Neuronal stem cell (in vitro differentiated cells): ENCODE measurements at regions not wholly inside any gene's neighbourhood (a gene's known extent, or its start where the extent isn't known, plus 50 kb on each side); places are given as distances from the start of the nearest gene placed in this dataset.
A peak's percentile ranks its signal among the peaks of the same experiment; 100 is the strongest.

Experiments used
- DNase-seq: peaks from one replicate; pipeline ENCODE4 v3.0.0-alpha.2; 2013; ENCODE audit warnings: low spot score
- H2AFZ ChIP-seq: one replicate; pipeline ENCODE4 v1.6.1; 2013; ENCODE audit warnings: mild to moderate bottlenecking, low read length, inconsistent platforms
- H2AK5ac ChIP-seq: 2 replicates; pipeline ENCODE4 v1.6.1; 2013; ENCODE audit warnings: low read depth, mild to moderate bottlenecking, inconsistent platforms, low read length, moderate library complexity, mixed read lengths
- H2BK120ac ChIP-seq: 2 replicates; pipeline ENCODE4 v1.6.1; 2013; ENCODE audit warnings: low read depth, mild to moderate bottlenecking, inconsistent platforms, low read length, moderate library complexity, mixed read lengths
- H2BK12ac ChIP-seq: one replicate; pipeline ENCODE4 v1.6.1; 2013; ENCODE audit warnings: low read length, inconsistent platforms
- H2BK15ac ChIP-seq: 2 replicates; pipeline ENCODE4 v1.6.1; 2013; ENCODE audit warnings: mild to moderate bottlenecking, low read length, inconsistent platforms, mixed read lengths
- H2BK5ac ChIP-seq: one replicate; pipeline ENCODE4 v1.6.1; 2013; ENCODE audit warnings: inconsistent platforms, mild to moderate bottlenecking, low read length, moderate library complexity
- H3K14ac ChIP-seq: one replicate; pipeline ENCODE4 v1.6.1; 2013; ENCODE audit warnings: low read length, inconsistent platforms
- H3K18ac ChIP-seq: 2 replicates; pipeline ENCODE4 v1.6.1; 2013; ENCODE audit warnings: low read length, inconsistent platforms
- H3K23ac ChIP-seq: 2 replicates; pipeline ENCODE4 v1.6.1; 2013; ENCODE audit warnings: low read depth, mild to moderate bottlenecking, mixed read lengths, low read length, inconsistent platforms; ENCODE audit not compliant: poor library complexity
- H3K27ac ChIP-seq: replicated peaks from 3 replicates; pipeline ENCODE4 v1.5.1; 2013; ENCODE audit warnings: low read length, inconsistent platforms
- H3K27me3 ChIP-seq, 3 experiments: 2 replicates each; pipeline ENCODE4 v1.6.1; 2013; ENCODE audit warnings: low read length in 3 of 3, mild to moderate bottlenecking in 2 of 3, inconsistent platforms in 1 of 3, low read depth in 1 of 3, mixed read lengths in 1 of 3, moderate library complexity in 1 of 3; ENCODE audit not compliant: control insufficient read depth in 3 of 3, insufficient read depth in 3 of 3
- H3K36me3 ChIP-seq, 2 donors: replicated peaks in 1 of 2; 2 replicates each; pipeline ENCODE4 v1.6.1; 2013; ENCODE audit warnings: low read length in 2 of 2; ENCODE audit not compliant: control insufficient read depth in 2 of 2, insufficient read depth in 2 of 2
- H3K4ac ChIP-seq: 2 replicates; pipeline ENCODE4 v1.6.1; 2013; ENCODE audit warnings: inconsistent platforms, mild to moderate bottlenecking, low read length, moderate library complexity
- H3K4me1 ChIP-seq, 2 donors: 1 replicate in 1 of 2; 2 replicates in 1 of 2; pipeline ENCODE4 v1.6.1; 2013; ENCODE audit warnings: low read length in 2 of 2, low read depth in 1 of 2; ENCODE audit not compliant: control insufficient read depth in 2 of 2, insufficient read depth in 1 of 2
- H3K4me2 ChIP-seq: one replicate; pipeline ENCODE4 v1.6.1; 2013; ENCODE audit warnings: mild to moderate bottlenecking, low read length, inconsistent platforms; ENCODE audit not compliant: insufficient read depth, poor library complexity, severe bottlenecking
- H3K4me3 ChIP-seq, 2 donors: 2 replicates each; pipeline ENCODE4 v1.5.1; 2013; ENCODE audit warnings: low read length in 2 of 2, mild to moderate bottlenecking in 2 of 2, inconsistent platforms in 1 of 2, moderate library complexity in 1 of 2
- H3K79me1 ChIP-seq: one replicate; pipeline ENCODE4 v1.6.1; 2013; ENCODE audit warnings: low read depth, mild to moderate bottlenecking, inconsistent platforms, low read length, moderate library complexity
- H3K9ac ChIP-seq: one replicate; pipeline ENCODE4 v1.6.1; 2013; ENCODE audit warnings: mild to moderate bottlenecking, low read depth, low read length, inconsistent platforms; ENCODE audit not compliant: poor library complexity
- H3K9me3 ChIP-seq, 2 donors: replicated peaks in 1 of 2; 2 replicates each; pipeline versions ENCODE3 to v1.6.1; 2013; ENCODE audit warnings: low read length in 2 of 2, mild to moderate bottlenecking in 2 of 2, inconsistent platforms in 1 of 2, low read depth in 1 of 2, mixed read lengths in 1 of 2, moderate library complexity in 1 of 2; ENCODE audit not compliant: control insufficient read depth in 2 of 2, insufficient read depth in 1 of 2
- H4K8ac ChIP-seq: one replicate; pipeline ENCODE4 v1.6.1; 2013; ENCODE audit warnings: low read depth, mild to moderate bottlenecking, inconsistent platforms, low read length, moderate library complexity
- H4K91ac ChIP-seq: one replicate; pipeline ENCODE4 v1.6.1; 2013; ENCODE audit warnings: low read length, low read depth, mild to moderate bottlenecking, inconsistent platforms; ENCODE audit not compliant: poor library complexity
- WGBS, 2 donors: extraction: QIAGEN DNeasy Blood & Tissue Kit; methylation state at CpG; one replicate each; pipeline ENCODE4 v1.1.7; 2013; ENCODE audit warnings: missing lambda C conversion rate in 2 of 2, mixed read lengths in 1 of 2; ENCODE audit not compliant: insufficient read length in 2 of 2, insufficient replicate concordance in 1 of 2; ENCODE audit errors: extremely low coverage in 2 of 2; 5-methylcytosine and 5-hydroxymethylcytosine counted together

GRCh38 chr2:49858113-49858490 is 703.8 kb upstream of the FSHR start:
- Histone ChIP-seq H3K4me1 (no peaks in the 10 kb centered on the region), H3K79me1 (no peaks in the 10 kb centered on the region), H3K14ac (no peak overlapping the region), H3K18ac (no peak overlapping the region), H2BK12ac (no peak overlapping the region), H3K9me3 (peaks cover 0 to 3% of the 10 kb centered on the region in 2 donors), H3K4me3 (no peak overlapping the region), H3K4me2 (no peak overlapping the region), H2BK120ac (no peak overlapping the region), H3K36me3 (no peaks in the 10 kb centered on the region), H3K23ac (no peak overlapping the region), H2AK5ac (no peak overlapping the region), H3K27ac (no peak overlapping the region), H3K4ac (no peak overlapping the region), H3K27me3 (no peaks in the 10 kb centered on the region), H2AFZ (no peak overlapping the region), H4K8ac (no peak overlapping the region), H2BK5ac (no peak overlapping the region), H2BK15ac (no peak overlapping the region), H3K9ac (no peak overlapping the region), H4K91ac (no peak overlapping the region)
- no peak for DNase-seq
- WGBS, 2 donors, result no CpG with 5 or more reads among the region's 3 CpGs

GRCh38 chr2:49857371-49858112 is 703.2 kb upstream of the FSHR start:
- Histone ChIP-seq H3K14ac (no peak overlapping the region), H3K4me2 (no peak overlapping the region), H2AFZ (no peak overlapping the region), H2BK12ac (no peak overlapping the region), H3K27ac (no peak overlapping the region), H3K9me3 (peaks cover 0 to 3% of the 10 kb centered on the region in 2 donors), H3K9ac (no peak overlapping the region), H3K23ac (no peak overlapping the region), H2AK5ac (no peak overlapping the region), H4K8ac (no peak overlapping the region), H3K4ac (no peak overlapping the region), H2BK5ac (no peak overlapping the region), H2BK120ac (no peak overlapping the region), H3K18ac (no peak overlapping the region), H3K4me3 (no peak overlapping the region), H4K91ac (no peak overlapping the region), H2BK15ac (no peak overlapping the region), H3K79me1 (no peaks in the 10 kb centered on the region), H3K27me3 (no peaks in the 10 kb centered on the region), H3K36me3 (no peaks in the 10 kb centered on the region), H3K4me1 (no peaks in the 10 kb centered on the region)
- WGBS, 2 donors, result no CpG with 5 or more reads among the region's 2 CpGs
- no peak for DNase-seq

- H4K8ac ChIP-seq, result no peak overlapping the region
- no peak overlapping the region for H2BK15ac ChIP-seq
- no CpG with 5 or more reads among the region's 4 CpGs for WGBS, 2 donors
- no peak overlapping the region for H3K14ac ChIP-seq
- no peak overlapping the region for H3K23ac ChIP-seq
- H3K4me2 ChIP-seq, result no peak overlapping the region
- no peaks in the 10 kb centered on the region for H3K27me3 ChIP-seq
- H3K4me3 ChIP-seq, result no peak overlapping the region
- H3K9ac ChIP-seq, result no peak overlapping the region
- H3K4ac ChIP-seq, result no peak overlapping the region
- H3K27ac ChIP-seq, result no peak overlapping the region
- H3K18ac ChIP-seq, result no peak overlapping the region
- H2AFZ ChIP-seq, result peak overlapping the region; percentile 77
- H3K79me1 ChIP-seq, result no peaks in the 10 kb centered on the region
- H3K9me3 ChIP-seq, result peaks cover 6 to 12% of the 10 kb centered on the region in 2 donors
- peaks cover 0 to 6% of the 10 kb centered on the region in 2 donors for H3K4me1 ChIP-seq
- H4K91ac ChIP-seq, result no peak overlapping the region
- H2AK5ac ChIP-seq, result no peak overlapping the region
- no peak overlapping the region for H2BK12ac ChIP-seq
- no peaks in the 10 kb centered on the region for H3K36me3 ChIP-seq
- H2BK5ac ChIP-seq, result no peak overlapping the region
- H2BK120ac ChIP-seq, result no peak overlapping the region
- DNase-seq, result no peak
Observed at GRCh38 chr2:49845671-49846070, 691.4 kb upstream of the FSHR start.

- Histone ChIP-seq H2BK12ac (no peak overlapping the region), H2BK15ac (no peak overlapping the region), H3K4me3 (no peak overlapping the region), H4K8ac (no peak overlapping the region), H4K91ac (no peak overlapping the region), H3K4me2 (no peak overlapping the region), H3K27ac (no peak overlapping the region), H3K4ac (no peak overlapping the region), H3K9me3 (peaks cover 6 to 15% of the 10 kb centered on the region in 2 donors), H3K9ac (no peak overlapping the region), H3K23ac (no peak overlapping the region), H3K4me1 (peaks cover 0 to 6% of the 10 kb centered on the region in 2 donors), H2BK5ac (no peak overlapping the region), H2AFZ (peak overlapping the region; percentile 77), H3K79me1 (no peaks in the 10 kb centered on the region), H3K14ac (no peak overlapping the region), H3K27me3 (no peaks in the 10 kb centered on the region), H2AK5ac (no peak overlapping the region), H2BK120ac (no peak overlapping the region), H3K36me3 (no peaks in the 10 kb centered on the region), H3K18ac (no peak overlapping the region)
- no peak for DNase-seq
Observed at GRCh38 chr2:49845021-49845420, 690.7 kb upstream of the FSHR start.
